ENCODE measurements at regions not wholly inside any gene's neighbourhood (a gene's known extent, or its start where the extent isn't known, plus 50 kb on each side); places are given as distances from the start of the nearest gene placed in this dataset.

DNA sequence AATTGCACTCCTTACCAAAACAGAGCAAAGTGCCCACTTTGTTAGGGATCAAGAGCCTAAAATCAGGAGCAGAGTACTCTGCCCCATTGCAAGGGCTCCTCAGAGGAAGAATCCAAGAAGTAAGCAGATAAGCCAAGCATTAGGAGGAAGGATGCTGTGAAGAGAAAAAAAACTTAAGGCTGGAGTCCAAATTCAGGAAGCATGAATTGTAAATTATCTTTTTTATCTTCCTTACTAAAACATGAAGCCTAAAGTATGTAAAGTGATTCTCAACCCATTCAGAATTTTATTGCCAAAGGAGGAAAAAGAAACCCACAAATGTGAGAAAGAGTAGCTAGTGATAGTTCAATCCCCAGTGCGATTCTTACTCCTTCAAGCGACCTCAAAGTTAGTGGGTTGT, 523.9 kb downstream of the TAF11L14 start:
- in situ Hi-C loops (cut with HindIII; ENCODE audit: low pct_unique_long_range_greater_than_20kb, low sequenced_read_pairs): no loop called here
- no peak for TF ChIP-seq JUND (IDR thresholded peaks at IDR 0.05; ENCODE audit: low read depth)
- no peak for DNase-seq (ENCODE audit: low read depth in 1 of 2, low spot score in 1 of 2)

DNA sequence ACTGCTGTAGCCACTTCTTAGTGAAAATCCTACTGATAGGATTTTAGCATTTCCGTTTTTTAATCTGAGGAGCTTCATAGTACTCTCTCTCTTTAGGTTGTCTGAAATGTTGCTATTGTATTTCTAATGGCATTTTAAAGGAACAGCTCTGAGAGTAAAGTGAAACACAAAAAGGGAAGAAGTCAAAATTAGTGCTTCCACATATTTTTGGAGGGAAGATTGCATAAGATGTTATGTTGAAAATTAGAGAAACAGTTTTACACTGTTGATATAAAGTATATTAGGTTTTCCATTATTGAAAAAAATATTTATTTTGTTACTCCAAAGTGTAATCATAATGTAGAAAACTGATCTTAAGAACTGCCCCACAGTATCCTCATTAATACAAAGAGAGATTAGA, 525.1 kb downstream of the TAF11L14 start:
- no peak for TF ChIP-seq JUND (IDR thresholded peaks at IDR 0.05; ENCODE audit: low read depth)
- DNase-seq (ENCODE audit: low read depth in 1 of 2, low spot score in 1 of 2): no peak

DNA sequence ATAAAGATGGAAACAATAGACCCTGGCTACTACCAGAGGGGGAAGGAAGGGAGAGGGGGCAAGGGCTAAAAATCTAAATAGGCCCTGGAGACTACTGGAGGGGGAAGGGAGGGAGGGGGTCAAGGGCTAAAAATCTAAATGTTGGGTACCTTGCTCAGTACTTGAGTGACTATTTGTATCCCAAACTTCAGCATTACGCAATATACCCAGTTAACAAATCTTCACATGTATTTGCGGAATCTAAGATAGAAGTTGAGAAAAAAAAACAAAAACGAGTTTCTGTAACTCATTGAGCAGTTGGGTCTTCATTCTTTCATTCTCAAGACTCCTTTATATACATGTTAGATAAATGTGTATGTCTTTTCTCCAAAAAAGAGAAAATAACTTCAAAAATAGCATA, 537.4 kb downstream of the TAF11L14 start:
- in situ Hi-C loops (cut with HindIII; ENCODE audit: low pct_unique_long_range_greater_than_20kb, low sequenced_read_pairs): no loop called here
- no peak for TF ChIP-seq JUND (IDR thresholded peaks at IDR 0.05; ENCODE audit: low read depth)
- no peak for DNase-seq (ENCODE audit: low read depth in 1 of 2, low spot score in 1 of 2)

More for the DNA sequence above, 525.1 kb downstream of the TAF11L14 start:
- in situ Hi-C loops (cut with HindIII; ENCODE audit: low pct_unique_long_range_greater_than_20kb, low sequenced_read_pairs): no loop called here

DNA sequence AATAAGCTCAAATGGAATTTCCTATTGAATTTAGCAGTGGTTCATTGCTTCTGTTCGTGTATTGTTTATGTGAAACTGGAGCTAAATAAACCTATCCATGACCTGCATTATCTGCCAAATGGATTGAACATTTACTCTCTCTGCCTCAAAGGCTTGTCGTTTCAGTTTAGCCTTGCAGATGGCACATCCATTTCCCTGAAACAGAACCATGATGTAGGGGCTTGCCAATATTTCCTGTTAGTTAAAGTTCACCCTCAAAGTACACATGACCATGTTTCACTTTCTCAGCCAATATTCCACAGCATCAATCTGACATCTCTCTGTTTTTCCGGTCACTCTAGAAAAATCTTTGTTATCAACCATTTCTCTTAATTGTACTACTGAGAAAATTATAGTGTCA, 545.3 kb downstream of the TAF11L14 start:
- DNase-seq (ENCODE audit: low read depth in 1 of 2, low spot score in 1 of 2): no peak
- no peak for TF ChIP-seq JUND (IDR thresholded peaks at IDR 0.05; ENCODE audit: low read depth)
- in situ Hi-C loops (cut with HindIII; ENCODE audit: low pct_unique_long_range_greater_than_20kb, low sequenced_read_pairs): no loop called here

DNA sequence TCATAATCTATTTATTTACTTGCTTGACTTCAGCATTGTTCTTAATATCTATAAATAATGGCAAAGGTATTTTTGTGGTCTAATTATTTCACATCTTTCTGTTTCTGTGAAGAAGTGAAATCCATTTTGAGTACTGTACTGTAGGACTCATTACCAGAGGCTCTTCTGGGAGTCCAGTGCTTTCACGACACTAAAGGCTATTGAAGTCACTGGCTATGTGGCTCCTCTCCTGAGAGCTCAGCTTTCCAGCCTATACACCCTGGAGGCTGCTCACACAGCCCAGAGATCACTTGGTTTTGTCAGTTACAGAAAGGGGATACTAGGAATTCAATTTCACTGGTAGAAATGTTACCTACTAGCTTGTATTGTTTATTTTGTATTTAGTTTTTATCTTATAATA, 547.3 kb downstream of the TAF11L14 start:
- in situ Hi-C loops (cut with HindIII; ENCODE audit: low pct_unique_long_range_greater_than_20kb, low sequenced_read_pairs): no loop called here
- no peak for TF ChIP-seq JUND (IDR thresholded peaks at IDR 0.05; ENCODE audit: low read depth)
- no peak for DNase-seq (ENCODE audit: low read depth in 1 of 2, low spot score in 1 of 2)

DNA sequence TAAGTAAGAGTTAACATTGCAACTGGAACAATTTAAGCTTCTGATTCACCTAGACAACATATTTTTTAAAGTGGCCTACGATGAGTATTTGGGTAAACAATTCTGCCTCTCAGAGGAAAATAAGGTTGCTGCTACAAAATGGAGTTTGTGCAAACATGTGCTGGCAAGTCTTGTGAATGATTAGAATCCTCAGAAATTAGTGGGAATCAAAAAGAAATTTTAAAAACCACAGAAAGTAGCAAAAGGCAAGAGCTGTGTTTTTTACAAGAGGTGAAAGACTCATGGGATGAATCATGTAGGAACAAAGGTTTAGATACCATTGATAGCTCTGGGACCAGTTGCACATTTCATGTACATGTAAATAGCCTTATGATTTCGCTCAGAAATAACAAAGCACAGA, 561.6 kb downstream of the TAF11L14 start:
- no peak for DNase-seq (ENCODE audit: low read depth in 1 of 2, low spot score in 1 of 2)
- in situ Hi-C loops (cut with HindIII; ENCODE audit: low pct_unique_long_range_greater_than_20kb, low sequenced_read_pairs): no loop called here
- no peak for TF ChIP-seq JUND (IDR thresholded peaks at IDR 0.05; ENCODE audit: low read depth)

DNA sequence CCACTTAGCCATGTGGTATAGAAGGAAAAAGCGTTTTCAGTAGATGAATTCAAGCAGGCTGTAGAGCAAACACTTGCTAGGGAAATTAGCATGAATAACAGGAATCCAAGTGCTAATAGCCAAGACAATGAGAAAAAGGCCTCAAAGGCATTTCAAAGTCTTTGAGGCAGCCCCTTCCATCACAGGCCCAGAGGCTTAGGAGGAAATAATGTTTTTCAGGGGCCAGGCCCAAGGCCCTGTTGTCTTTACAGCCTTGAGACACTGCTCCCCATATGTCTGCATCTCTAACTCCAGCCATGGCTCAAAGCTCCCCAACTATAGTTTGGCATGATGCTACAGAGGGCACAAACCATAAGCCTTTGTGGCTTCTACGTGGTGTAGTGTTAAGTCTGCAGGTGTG, 563.5 kb downstream of the TAF11L14 start:
- in situ Hi-C loops (cut with HindIII; ENCODE audit: low pct_unique_long_range_greater_than_20kb, low sequenced_read_pairs): no loop called here
- TF ChIP-seq JUND (IDR thresholded peaks at IDR 0.05; ENCODE audit: low read depth): no peak
- DNase-seq (ENCODE audit: low read depth in 1 of 2, low spot score in 1 of 2): no peak

DNA sequence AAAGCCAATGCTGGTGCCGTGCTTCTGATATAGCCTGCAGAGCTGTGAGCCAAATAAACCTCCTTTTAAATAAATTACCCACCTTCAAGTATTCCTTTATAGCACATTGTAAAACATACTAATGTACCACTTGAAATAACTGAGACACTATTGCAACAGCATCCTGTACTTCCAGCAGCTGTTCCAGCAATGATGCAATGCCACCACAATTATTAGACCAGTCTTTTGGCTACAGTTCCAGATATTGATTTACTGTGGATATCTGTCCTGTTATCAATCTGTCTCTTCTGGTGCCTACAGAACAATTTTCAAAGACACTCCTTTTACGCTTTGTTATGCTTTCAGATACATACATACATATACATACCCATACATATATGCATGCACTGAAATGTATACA, 567.9 kb downstream of the TAF11L14 start:
- no peak for TF ChIP-seq JUND (IDR thresholded peaks at IDR 0.05; ENCODE audit: low read depth)
- no peak for DNase-seq (ENCODE audit: low read depth in 1 of 2, low spot score in 1 of 2)
- in situ Hi-C loops (cut with HindIII; ENCODE audit: low pct_unique_long_range_greater_than_20kb, low sequenced_read_pairs): no loop called here

DNA sequence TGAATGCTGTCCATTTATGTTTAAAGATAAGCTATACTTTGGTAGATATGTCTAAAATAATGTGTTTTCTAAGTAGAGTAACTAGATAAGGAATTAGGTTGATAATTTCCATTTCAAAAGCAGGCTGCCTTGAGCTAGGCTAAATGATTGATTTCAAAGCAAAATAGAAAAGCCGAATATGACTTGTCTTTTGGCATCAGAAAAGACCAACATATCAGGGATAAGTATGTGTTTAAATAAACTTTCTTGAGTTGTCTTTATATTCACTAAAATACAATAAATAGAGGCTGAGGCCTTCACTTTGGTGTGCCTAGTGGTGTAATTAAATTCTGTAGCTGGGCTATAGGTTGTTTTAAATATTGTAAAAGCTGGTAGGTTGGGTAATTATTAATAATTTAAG, 569.0 kb downstream of the TAF11L14 start:
- TF ChIP-seq JUND (IDR thresholded peaks at IDR 0.05; ENCODE audit: low read depth): no peak
- in situ Hi-C loops (cut with HindIII; ENCODE audit: low pct_unique_long_range_greater_than_20kb, low sequenced_read_pairs): no loop called here
- no peak for DNase-seq (ENCODE audit: low read depth in 1 of 2, low spot score in 1 of 2)

DNA sequence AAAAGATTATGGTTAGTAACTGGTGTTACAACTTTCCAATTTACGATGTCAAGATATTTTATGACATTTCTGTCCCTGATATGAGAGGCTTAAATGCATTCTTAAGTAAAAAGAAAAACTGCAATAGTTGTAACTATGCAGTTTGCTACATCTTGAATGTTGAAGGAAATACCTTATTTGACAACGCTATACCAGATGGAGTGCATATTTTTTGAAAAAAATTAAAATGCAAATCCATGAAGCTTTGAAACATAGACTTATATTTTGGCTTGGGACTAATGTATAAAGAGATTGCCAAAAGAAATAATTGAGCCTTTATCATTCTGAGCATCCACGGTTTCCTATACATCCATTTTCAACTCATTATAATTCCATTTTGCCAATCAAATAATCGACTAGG, 579.4 kb downstream of the TAF11L14 start:
- in situ Hi-C loops (cut with HindIII; ENCODE audit: low pct_unique_long_range_greater_than_20kb, low sequenced_read_pairs): no loop called here
- no peak for DNase-seq (ENCODE audit: low read depth in 1 of 2, low spot score in 1 of 2)
- no peak for TF ChIP-seq JUND (IDR thresholded peaks at IDR 0.05; ENCODE audit: low read depth)

DNA sequence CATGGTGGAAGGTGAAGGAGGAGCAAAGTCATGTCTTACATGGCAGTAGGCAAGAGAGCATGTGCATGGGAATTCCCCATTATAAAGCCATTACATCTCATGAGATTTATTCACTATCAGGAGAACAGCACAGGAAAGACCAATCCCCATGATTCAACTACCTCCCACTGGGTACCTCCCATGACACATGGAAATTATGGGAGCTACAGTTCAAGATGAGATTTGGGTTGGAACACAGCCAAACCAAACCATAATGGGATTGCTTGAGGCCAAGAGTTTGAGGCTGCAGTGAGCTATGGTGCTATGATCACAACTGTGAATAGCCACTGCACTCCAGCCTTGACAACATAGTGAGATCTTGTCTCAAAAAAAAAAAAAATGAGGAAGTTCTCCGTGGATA, 581.8 kb downstream of the TAF11L14 start:
- no peak for TF ChIP-seq JUND (IDR thresholded peaks at IDR 0.05; ENCODE audit: low read depth)
- no peak for DNase-seq (ENCODE audit: low read depth in 1 of 2, low spot score in 1 of 2)
- in situ Hi-C loops (cut with HindIII; ENCODE audit: low pct_unique_long_range_greater_than_20kb, low sequenced_read_pairs): no loop called here

DNA sequence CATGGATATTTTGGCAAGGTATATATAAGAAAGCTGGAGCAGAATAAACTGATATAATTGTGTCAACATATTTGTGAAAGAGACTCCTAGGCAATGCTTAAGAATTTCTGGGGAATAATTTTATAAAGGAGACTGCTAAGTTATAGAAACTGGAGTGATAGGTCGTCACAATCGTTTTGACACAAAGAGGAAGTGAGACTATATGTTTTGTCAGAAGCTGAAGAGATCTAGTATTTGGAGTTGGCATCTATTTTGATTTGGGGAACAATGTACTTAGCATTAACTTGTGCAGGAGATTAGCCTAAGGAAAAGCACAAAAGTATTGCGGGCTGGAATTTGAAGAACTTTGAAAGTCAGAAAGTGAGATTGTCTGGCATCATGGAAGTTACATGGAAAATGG, 582.5 kb downstream of the TAF11L14 start:
- DNase-seq (ENCODE audit: low read depth in 1 of 2, low spot score in 1 of 2): no peak
- in situ Hi-C loops (cut with HindIII; ENCODE audit: low pct_unique_long_range_greater_than_20kb, low sequenced_read_pairs): no loop called here
- no peak for TF ChIP-seq JUND (IDR thresholded peaks at IDR 0.05; ENCODE audit: low read depth)

DNA sequence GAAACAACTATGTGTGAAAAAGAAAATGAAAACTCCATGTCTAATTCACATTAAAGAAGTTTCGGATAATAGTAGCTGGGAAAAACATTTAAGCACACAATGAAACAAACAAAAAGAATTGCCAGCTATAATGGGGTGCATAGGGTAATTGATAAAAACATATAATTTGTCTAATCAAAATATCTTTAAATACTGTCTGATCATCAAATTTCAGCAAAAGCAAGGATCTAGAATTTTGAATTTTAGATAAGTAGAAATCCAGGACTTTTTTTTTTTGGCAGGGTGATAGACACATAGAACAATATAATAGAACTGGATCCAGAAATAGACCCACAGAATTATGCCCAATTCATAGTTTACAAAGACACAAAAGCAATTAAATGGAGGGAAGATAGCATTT, 585.0 kb downstream of the TAF11L14 start:
- in situ Hi-C loops (cut with HindIII; ENCODE audit: low pct_unique_long_range_greater_than_20kb, low sequenced_read_pairs): no loop called here
- DNase-seq (ENCODE audit: low read depth in 1 of 2, low spot score in 1 of 2): no peak
- TF ChIP-seq JUND (IDR thresholded peaks at IDR 0.05; ENCODE audit: low read depth): no peak

DNA sequence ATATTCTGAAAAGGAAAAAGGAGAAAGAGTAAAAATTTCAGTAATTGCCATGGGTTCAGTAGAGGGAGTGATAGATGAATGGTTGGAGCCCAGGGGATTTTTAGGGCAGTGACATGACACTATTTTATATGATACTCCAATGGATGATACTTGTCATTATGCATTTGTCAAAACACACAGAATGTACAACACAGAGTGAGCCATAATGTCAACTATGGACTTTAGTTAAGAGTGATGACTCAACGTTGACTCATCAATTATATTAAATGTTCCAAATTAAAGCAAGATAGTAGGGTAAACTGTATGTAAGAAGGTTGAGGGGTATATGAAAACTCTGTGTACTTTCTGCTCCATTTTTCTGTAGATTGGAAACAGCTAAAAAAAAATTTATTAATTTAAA, 586.4 kb downstream of the TAF11L14 start:
- in situ Hi-C loops (cut with HindIII; ENCODE audit: low pct_unique_long_range_greater_than_20kb, low sequenced_read_pairs): no loop called here
- no peak for DNase-seq (ENCODE audit: low read depth in 1 of 2, low spot score in 1 of 2)
- TF ChIP-seq JUND (IDR thresholded peaks at IDR 0.05; ENCODE audit: low read depth): no peak

DNA sequence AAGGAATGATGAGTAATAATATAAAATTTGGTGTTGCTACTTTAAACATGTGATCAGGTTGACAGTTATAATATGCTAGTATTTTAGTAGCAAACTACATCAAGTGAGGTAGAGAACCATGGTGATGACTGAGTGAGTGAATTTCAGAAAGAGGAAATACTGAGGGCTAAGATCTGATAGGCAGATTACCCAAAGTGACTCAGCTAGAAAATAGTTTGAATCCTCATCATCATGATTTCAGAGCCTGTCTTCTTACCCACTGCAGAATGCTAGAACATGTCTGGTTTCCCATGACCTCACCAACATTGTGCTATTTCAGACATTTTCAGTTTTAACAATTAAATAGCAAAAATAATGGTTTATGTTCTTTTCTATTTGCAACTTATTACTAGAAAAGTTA, 602.1 kb downstream of the TAF11L14 start:
- no peak for DNase-seq (ENCODE audit: low read depth in 1 of 2, low spot score in 1 of 2)
- no peak for TF ChIP-seq JUND (IDR thresholded peaks at IDR 0.05; ENCODE audit: low read depth)
- in situ Hi-C loops (cut with HindIII; ENCODE audit: low pct_unique_long_range_greater_than_20kb, low sequenced_read_pairs): no loop called here

Measured in T47D (cell line).